Activated naive CD4-positive, alpha-beta T cell treated with Interleukin-2 at 50 U/mL for 16 hours (primary cell): ENCODE measurements at regions not wholly inside any gene's neighbourhood (a gene's known extent, or its start where the extent isn't known, plus 50 kb on each side); places are given as distances from the start of the nearest gene placed in this dataset.
"Not testable (repeated sequence)": the region's sequence is repeated elsewhere in the genome, so short reads cannot be mapped to it uniquely, and the experiment has no call there.

Experiments
- DNase-seq: peaks from one replicate; pipeline ENCODE4 v3.0.0-alpha.2; 2020

GRCh38 chr1:112818990-112819689, 104.0 kb upstream of the PPM1J start:
- DNase-seq: no peak

GRCh38 chr1:112817555-112818373, 102.6 kb upstream of the PPM1J start:
- DNase-seq: no peak

GRCh38 chr1:112815376-112815775, 100.2 kb upstream of the PPM1J start:
- DNase-seq: no peak

- DNase-seq: not testable (repeated sequence)
Measured at GRCh38 chr1:112814645-112815044, 99.5 kb upstream of the PPM1J start.

GRCh38 chr1:112808861-112809684, 93.9 kb upstream of the PPM1J start:
- DNase-seq: peak; percentile 65

- no peak for DNase-seq
Measured at GRCh38 chr1:112807999-112808398, 92.9 kb upstream of the PPM1J start.

GRCh38 chr1:112807117-112807516, 92.0 kb upstream of the PPM1J start:
- no peak for DNase-seq

GRCh38 chr1:112806090-112806642, 91.0 kb upstream of the PPM1J start:
- no peak for DNase-seq

- no peak for DNase-seq
Measured at GRCh38 chr1:112805155-112805853, 90.2 kb upstream of the PPM1J start.

- peak; percentile 45 for DNase-seq
Measured at GRCh38 chr1:112803906-112804762, 89.0 kb upstream of the PPM1J start.

- DNase-seq: no peak
Measured at GRCh38 chr1:112800289-112800688, 85.2 kb upstream of the PPM1J start.

- no peak for DNase-seq
Measured at GRCh38 chr1:112798292-112798691, 83.2 kb upstream of the PPM1J start.

- DNase-seq: no peak
Measured at GRCh38 chr1:112797224-112797623, 82.1 kb upstream of the PPM1J start.

GRCh38 chr1:112794654-112795239, 79.6 kb upstream of the PPM1J start:
- DNase-seq: no peak

GRCh38 chr1:112793631-112794565, 78.8 kb upstream of the PPM1J start:
- DNase-seq: no peak

- DNase-seq: no peak
Measured at GRCh38 chr1:112791723-112792104, 76.6 kb upstream of the PPM1J start.

GRCh38 chr1:112790920-112791722, 76.0 kb upstream of the PPM1J start:
- DNase-seq: no peak

- no peak for DNase-seq
Measured at GRCh38 chr1:112788561-112788960, 73.4 kb upstream of the PPM1J start.

GRCh38 chr1:112788054-112788453, 72.9 kb upstream of the PPM1J start:
- DNase-seq: no peak
